Pancreas (tissue), 10 donors: ENCODE measurements at regions not wholly inside any gene's neighbourhood (a gene's known extent, or its start where the extent isn't known, plus 50 kb on each side); places are given as distances from the start of the nearest gene placed in this dataset.

Source experiments
- ATAC-seq, 4 donors: fragments of 200-7000 bp; cut with Tn5 transposase; one replicate each; pipeline versions ENCODE4 v1.8.0 to v1.9.1; 2020; ENCODE audit warnings: mild to moderate bottlenecking in 4 of 4, moderate library complexity in 4 of 4
- DNase-seq, 6 donors: peaks; one replicate each; pipeline ENCODE4 v3.0.0-alpha.2; 2020
- FAIRE-seq: peaks from 2 replicates; lab custom pipeline; 2012; peaks lifted over from hg19 to GRCh38; lab: Jason Lieb, UNC
- H3K27ac ChIP-seq, 4 donors: fragments of 200-600 bp; sonication (generic); 1 replicate in 3 of 4; 2 replicates in 1 of 4; pipeline versions ENCODE4 v1.5.0 to v1.8.0; 2020
- H3K27me3 ChIP-seq, 4 donors: fragments of 200-600 bp; one replicate each; pipeline ENCODE4 v1.8.0; 2021
- H3K36me3 ChIP-seq, 3 donors: fragments of 200-600 bp; sonication (generic) in 1 of 3; one replicate each; pipeline versions ENCODE4 v1.5.0 to v1.8.0; 2020 to 2021
- H3K4me1 ChIP-seq, 3 donors: fragments of 200-600 bp; one replicate each; pipeline ENCODE4 v1.8.0; 2021
- H3K4me3 ChIP-seq, 4 donors: fragments of 200-600 bp; sonication (generic) in 2 of 4; one replicate each; pipeline versions ENCODE4 v1.5.0 to v1.8.0; 2020 to 2021
- H3K9me3 ChIP-seq, 4 donors: fragments of 200-600 bp; one replicate each; pipeline ENCODE4 v1.8.0; 2021
- CTCF ChIP-seq, 4 donors: fragments of 200-600 bp; sonication (generic) in 3 of 4; IDR thresholded peaks; one replicate each; pipeline versions ENCODE4 v1.5.0 to v1.8.0; 2021; ENCODE audit warnings: antibody characterized with exemption in 4 of 4
- WGBS, 2 donors: extraction: QIAGEN DNeasy Blood & Tissue Kit; methylation state at CpG; one replicate each; pipeline ENCODE4 v1.1.7; 2013; 5-methylcytosine and 5-hydroxymethylcytosine counted together
- intact Hi-C, 3 donors: fragments of 100-400 bp; cut with DNase I; formaldehyde crosslinking; loops; one replicate each; pipeline versions ENCODE4 v1.11.1 to v1.14.2; 2022
- donor health status: healthy with polysubstance abuse.
- donor health status: DM: no; HTN: no; CAD: no; lungs with moderate emphysema.
- donor health status: DM: no; HTN: no; CAD: no.
- donor health status: control.
- donor health status: control.
- donor health status: Bipolar disorder and iron deficiency.
- donor health status: DM: yes; HTN: yes; CAD: no.
- donor health status: DM: no; HTN: no; CAD: no.
- donor health status: DM: no; HTN: no; CAD: no.
- donor health status: DM: yes; HTN: yes; CAD: no.

- no peaks in the 10 kb centered on the region for H3K9me3 ChIP-seq
- H3K27me3 ChIP-seq = no peaks in the 10 kb centered on the region
- DNase-seq (peak in 1 of 6 donors; percentile 30), FAIRE-seq (no peak), ATAC-seq (no peak)
- H3K36me3 ChIP-seq = no peaks in the 10 kb centered on the region
- intact Hi-C loops = no loop called here
- no peak overlapping the region for H3K4me3 ChIP-seq
- TF ChIP-seq CTCF (IDR thresholded peaks at IDR 0.05) = no peak
- 78 to 89% methylated on average over 15 of the region's 15 CpGs for WGBS, 2 donors
- no peak overlapping the region for H3K27ac ChIP-seq
- H3K4me1 ChIP-seq = no peaks in the 10 kb centered on the region
Observed at GRCh38 chr14:101250948-101251811, 310.1 kb upstream of the DIO3 start.

GRCh38 chr14:101251812-101252442, 309.4 kb upstream of the DIO3 start:
- no peaks in the 10 kb centered on the region for H3K36me3 ChIP-seq
- no peaks in the 10 kb centered on the region for H3K9me3 ChIP-seq
- 75 to 82% methylated on average over 15 of the region's 15 CpGs for WGBS, 2 donors
- H3K27me3 ChIP-seq = no peaks in the 10 kb centered on the region
- intact Hi-C loops = no loop called here
- no peak for TF ChIP-seq CTCF (IDR thresholded peaks at IDR 0.05)
- no peak for ATAC-seq
- no peak overlapping the region for H3K4me3 ChIP-seq
- no peak overlapping the region for H3K27ac ChIP-seq
- DNase-seq = peak in 1 of 6 donors; percentile 13
- H3K4me1 ChIP-seq = no peaks in the 10 kb centered on the region
- FAIRE-seq = no peak

- DNase-seq (peak in 1 of 6 donors; percentile 16), FAIRE-seq (no peak), ATAC-seq (no peak)
- Histone ChIP-seq H3K27ac (no peak overlapping the region), H3K36me3 (no peaks in the 10 kb centered on the region), H3K4me3 (no peak overlapping the region), H3K27me3 (no peaks in the 10 kb centered on the region), H3K9me3 (no peaks in the 10 kb centered on the region), H3K4me1 (no peaks in the 10 kb centered on the region)
- TF ChIP-seq CTCF (IDR thresholded peaks at IDR 0.05) = no peak
- intact Hi-C loops = no loop called here
- 55% methylated on average over 13 of the region's 13 CpGs for WGBS, 2 donors
Observed at GRCh38 chr14:101252443-101253214, 308.7 kb upstream of the DIO3 start.

GRCh38 chr14:101253948-101254347, 307.3 kb upstream of the DIO3 start:
- FAIRE-seq = no peak
- H3K4me3 ChIP-seq = no peak overlapping the region
- no peak for ATAC-seq
- WGBS, 2 donors = 80 to 90% methylated on average over 5 of the region's 5 CpGs
- H3K27me3 ChIP-seq = no peaks in the 10 kb centered on the region
- TF ChIP-seq CTCF (IDR thresholded peaks at IDR 0.05) = no peak
- H3K27ac ChIP-seq = no peak overlapping the region
- H3K36me3 ChIP-seq = no peaks in the 10 kb centered on the region
- intact Hi-C loops = no loop called here
- DNase-seq = peak in 1 of 6 donors; percentile 30
- H3K4me1 ChIP-seq = no peaks in the 10 kb centered on the region
- no peaks in the 10 kb centered on the region for H3K9me3 ChIP-seq
